Activated naive CD8-positive, alpha-beta T cell (primary cell): ENCODE measurements at regions not wholly inside any gene's neighbourhood (a gene's known extent, or its start where the extent isn't known, plus 50 kb on each side); places are given as distances from the start of the nearest gene placed in this dataset.

Experiments
- H3K27ac Mint-ChIP-seq: one replicate; pipeline ENCODE4 v1.8.0; 2021; ENCODE audit warnings: mixed read lengths
- H3K27me3 Mint-ChIP-seq: one replicate; pipeline ENCODE4 v1.8.0; 2021; ENCODE audit warnings: mixed read lengths
- H3K36me3 Mint-ChIP-seq: one replicate; pipeline ENCODE4 v1.8.0; 2021; ENCODE audit warnings: mixed read lengths
- H3K4me1 Mint-ChIP-seq: one replicate; pipeline ENCODE4 v1.8.0; 2021; ENCODE audit warnings: low read depth, mixed read lengths
- H3K4me3 Mint-ChIP-seq: one replicate; pipeline ENCODE4 v1.8.0; 2021; ENCODE audit warnings: mild to moderate bottlenecking, mixed read lengths
- H3K9me3 Mint-ChIP-seq: one replicate; pipeline ENCODE4 v1.8.0; 2021; ENCODE audit warnings: low read depth, mixed read lengths

- Mint-ChIP-seq H3K9me3 (no peaks in the 10 kb centered on the region), H3K27ac (no peak overlapping the region), H3K4me3 (no peak overlapping the region), H3K36me3 (no peaks in the 10 kb centered on the region), H3K27me3 (peaks cover 1% of the 10 kb centered on the region), H3K4me1 (no peaks in the 10 kb centered on the region)
Observed at GRCh38 chr7:25279705-25280104, 51.4 kb upstream of the NPVF start.

- no peak overlapping the region for H3K27ac Mint-ChIP-seq
- H3K4me1 Mint-ChIP-seq = no peaks in the 10 kb centered on the region
- H3K9me3 Mint-ChIP-seq = no peaks in the 10 kb centered on the region
- H3K27me3 Mint-ChIP-seq = peaks cover 1% of the 10 kb centered on the region
- no peak overlapping the region for H3K4me3 Mint-ChIP-seq
- no peaks in the 10 kb centered on the region for H3K36me3 Mint-ChIP-seq
Observed at GRCh38 chr7:25280181-25280580, 51.9 kb upstream of the NPVF start.

GRCh38 chr7:25282194-25282593 lies 53.9 kb upstream of the NPVF start:
- Mint-ChIP-seq H3K27ac (no peak overlapping the region), H3K36me3 (no peaks in the 10 kb centered on the region), H3K4me1 (no peaks in the 10 kb centered on the region), H3K9me3 (no peaks in the 10 kb centered on the region), H3K27me3 (peaks cover 1% of the 10 kb centered on the region), H3K4me3 (no peak overlapping the region)

GRCh38 chr7:25286756-25287155 lies 58.5 kb upstream of the NPVF start:
- Mint-ChIP-seq H3K36me3 (no peaks in the 10 kb centered on the region), H3K27me3 (peaks cover 1% of the 10 kb centered on the region), H3K9me3 (no peaks in the 10 kb centered on the region), H3K4me3 (no peak overlapping the region), H3K27ac (no peak overlapping the region), H3K4me1 (no peaks in the 10 kb centered on the region)

GRCh38 chr7:25287291-25287690 lies 59.0 kb upstream of the NPVF start:
- H3K36me3 Mint-ChIP-seq = no peaks in the 10 kb centered on the region
- no peak overlapping the region for H3K4me3 Mint-ChIP-seq
- H3K27me3 Mint-ChIP-seq = peaks cover 1% of the 10 kb centered on the region
- H3K27ac Mint-ChIP-seq = no peak overlapping the region
- no peaks in the 10 kb centered on the region for H3K9me3 Mint-ChIP-seq
- H3K4me1 Mint-ChIP-seq = no peaks in the 10 kb centered on the region

GRCh38 chr7:25288556-25289307 lies 60.4 kb upstream of the NPVF start:
- no peaks in the 10 kb centered on the region for H3K4me1 Mint-ChIP-seq
- no peaks in the 10 kb centered on the region for H3K36me3 Mint-ChIP-seq
- peaks cover 1% of the 10 kb centered on the region for H3K27me3 Mint-ChIP-seq
- no peak overlapping the region for H3K4me3 Mint-ChIP-seq
- no peaks in the 10 kb centered on the region for H3K9me3 Mint-ChIP-seq
- no peak overlapping the region for H3K27ac Mint-ChIP-seq

GRCh38 chr7:25289518-25289917 lies 61.2 kb upstream of the NPVF start:
- H3K4me3 Mint-ChIP-seq = no peak overlapping the region
- no peaks in the 10 kb centered on the region for H3K9me3 Mint-ChIP-seq
- no peaks in the 10 kb centered on the region for H3K4me1 Mint-ChIP-seq
- peaks cover 1% of the 10 kb centered on the region for H3K27me3 Mint-ChIP-seq
- no peaks in the 10 kb centered on the region for H3K36me3 Mint-ChIP-seq
- H3K27ac Mint-ChIP-seq = no peak overlapping the region

- Mint-ChIP-seq H3K36me3 (no peaks in the 10 kb centered on the region), H3K9me3 (no peaks in the 10 kb centered on the region), H3K27ac (no peak overlapping the region), H3K4me3 (no peak overlapping the region), H3K4me1 (no peaks in the 10 kb centered on the region), H3K27me3 (peaks cover 1% of the 10 kb centered on the region)
Observed at GRCh38 chr7:25294624-25295023, 66.3 kb upstream of the NPVF start.

- Mint-ChIP-seq H3K4me1 (no peaks in the 10 kb centered on the region), H3K36me3 (no peaks in the 10 kb centered on the region), H3K27me3 (peaks cover under 1% of the 10 kb centered on the region), H3K27ac (no peak overlapping the region), H3K9me3 (no peaks in the 10 kb centered on the region), H3K4me3 (no peak overlapping the region)
Observed at GRCh38 chr7:25295387-25295786, 67.1 kb upstream of the NPVF start.

- Mint-ChIP-seq H3K36me3 (no peaks in the 10 kb centered on the region), H3K4me3 (no peak overlapping the region), H3K27ac (no peak overlapping the region), H3K9me3 (no peaks in the 10 kb centered on the region), H3K27me3 (no peaks in the 10 kb centered on the region), H3K4me1 (no peaks in the 10 kb centered on the region)
Observed at GRCh38 chr7:25296086-25296485, 67.8 kb upstream of the NPVF start.

GRCh38 chr7:25297278-25297677 lies 69.0 kb upstream of the NPVF start:
- no peak overlapping the region for H3K4me3 Mint-ChIP-seq
- H3K4me1 Mint-ChIP-seq = no peaks in the 10 kb centered on the region
- no peaks in the 10 kb centered on the region for H3K9me3 Mint-ChIP-seq
- H3K27me3 Mint-ChIP-seq = no peaks in the 10 kb centered on the region
- no peaks in the 10 kb centered on the region for H3K36me3 Mint-ChIP-seq
- no peak overlapping the region for H3K27ac Mint-ChIP-seq

- Mint-ChIP-seq H3K4me1 (no peaks in the 10 kb centered on the region), H3K4me3 (no peak overlapping the region), H3K36me3 (no peaks in the 10 kb centered on the region), H3K27me3 (peaks cover 5% of the 10 kb centered on the region), H3K27ac (no peak overlapping the region), H3K9me3 (no peaks in the 10 kb centered on the region)
Observed at GRCh38 chr7:25303281-25304181, 75.2 kb upstream of the NPVF start.

GRCh38 chr7:25304691-25305090 lies 76.4 kb upstream of the NPVF start:
- no peaks in the 10 kb centered on the region for H3K4me1 Mint-ChIP-seq
- H3K27me3 Mint-ChIP-seq = peaks cover 5% of the 10 kb centered on the region
- H3K27ac Mint-ChIP-seq = no peak overlapping the region
- H3K9me3 Mint-ChIP-seq = no peaks in the 10 kb centered on the region
- H3K4me3 Mint-ChIP-seq = no peak overlapping the region
- H3K36me3 Mint-ChIP-seq = no peaks in the 10 kb centered on the region

GRCh38 chr7:25305831-25306230 lies 77.5 kb upstream of the NPVF start:
- H3K4me1 Mint-ChIP-seq = no peaks in the 10 kb centered on the region
- H3K9me3 Mint-ChIP-seq = no peaks in the 10 kb centered on the region
- H3K36me3 Mint-ChIP-seq = no peaks in the 10 kb centered on the region
- peaks cover 5% of the 10 kb centered on the region for H3K27me3 Mint-ChIP-seq
- H3K27ac Mint-ChIP-seq = no peak overlapping the region
- H3K4me3 Mint-ChIP-seq = no peak overlapping the region

GRCh38 chr7:25307624-25308023 lies 79.3 kb upstream of the NPVF start:
- Mint-ChIP-seq H3K9me3 (no peaks in the 10 kb centered on the region), H3K36me3 (no peaks in the 10 kb centered on the region), H3K4me1 (no peaks in the 10 kb centered on the region), H3K4me3 (no peak overlapping the region), H3K27ac (no peak overlapping the region), H3K27me3 (peaks cover 5% of the 10 kb centered on the region)
